ENCODE measurements at regions not wholly inside any gene's neighbourhood (a gene's known extent, or its start where the extent isn't known, plus 50 kb on each side); places are given as distances from the start of the nearest gene placed in this dataset.

DNA sequence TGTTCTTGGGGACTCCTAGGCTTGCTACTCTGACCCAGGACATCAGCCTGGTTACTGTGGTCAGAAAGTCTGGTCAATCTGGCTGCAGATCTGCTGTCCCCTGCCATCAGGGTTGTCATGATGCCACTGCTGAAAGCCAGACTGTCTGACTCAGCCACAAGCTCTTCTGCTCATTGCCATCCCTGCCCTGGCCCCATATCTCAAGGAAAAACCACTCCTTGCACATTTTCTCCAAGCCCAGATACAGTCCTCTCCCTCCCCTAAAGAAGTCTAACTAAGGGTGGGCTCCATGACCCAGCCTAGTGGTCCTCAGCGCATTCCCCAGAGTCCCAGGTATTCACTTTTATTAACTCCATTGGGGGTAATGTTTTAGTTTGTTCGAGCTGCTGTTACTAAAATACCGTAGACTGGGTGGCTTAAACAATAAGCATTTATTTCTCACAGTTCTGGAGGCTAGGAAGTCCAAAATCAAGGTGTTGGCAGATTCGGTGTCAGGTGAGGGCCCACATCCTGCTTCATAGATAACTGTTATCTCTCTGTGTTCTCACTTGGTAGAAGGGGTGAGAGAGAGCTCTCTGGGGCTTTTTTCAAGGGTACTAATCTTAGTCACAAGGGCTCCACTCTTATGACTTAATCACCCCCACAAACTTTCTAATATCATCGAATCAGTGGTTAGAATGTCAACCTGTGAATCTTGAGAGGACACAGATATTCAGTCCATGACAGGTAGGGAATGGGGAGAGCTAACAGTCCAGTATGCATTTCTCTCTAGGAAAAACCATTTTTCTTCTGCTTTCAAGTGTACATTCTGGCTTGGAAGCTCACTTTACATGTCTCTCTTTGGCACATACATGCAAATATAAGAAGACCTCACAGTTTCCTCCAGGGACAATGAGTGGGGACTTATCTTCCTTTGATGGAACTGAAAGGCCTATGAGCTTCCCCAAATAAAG lies 94.8 kb upstream of the CXCR4 start:
- no peak for DNase-seq (ENCODE audit: low spot score)

DNA sequence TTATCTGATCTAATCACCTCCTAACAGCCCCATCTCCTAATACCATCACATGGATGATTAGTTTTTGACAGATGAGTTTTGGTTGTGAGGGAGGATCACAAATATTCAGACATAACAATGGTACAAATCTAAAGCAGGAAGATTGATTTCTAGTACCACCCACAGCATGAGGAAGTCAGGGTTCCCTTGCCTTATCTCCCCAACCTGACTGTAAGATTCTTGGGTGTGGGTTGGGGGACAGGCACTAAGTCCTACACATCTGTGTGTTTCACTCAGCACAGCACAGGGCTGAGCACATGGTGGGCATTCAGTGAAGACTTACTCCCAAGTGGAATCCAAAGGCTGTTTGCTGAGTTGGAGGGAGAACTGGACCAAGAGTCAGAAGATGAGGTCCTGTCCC lies 93.8 kb upstream of the CXCR4 start:
- no peak for DNase-seq (ENCODE audit: low spot score)

DNA sequence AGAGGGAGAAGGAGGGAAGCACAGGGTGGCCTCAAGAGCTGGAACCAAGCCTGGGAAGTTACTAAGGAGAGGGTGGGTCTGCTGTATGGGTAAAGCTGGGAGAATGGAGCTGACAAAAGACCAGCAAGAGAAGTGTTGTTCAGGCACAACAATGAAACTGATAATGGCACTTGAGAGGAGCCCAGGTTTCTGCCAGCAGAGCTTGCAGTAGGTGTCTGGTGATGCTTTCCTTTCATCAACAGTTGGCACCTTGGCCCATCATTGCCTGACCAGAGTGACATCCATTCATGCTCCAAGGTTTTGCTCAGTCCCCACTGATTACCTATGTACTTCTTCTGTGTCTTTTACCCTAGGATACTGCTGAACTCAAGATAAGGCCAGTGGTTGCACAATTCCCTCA lies 92.9 kb upstream of the CXCR4 start:
- DNase-seq (ENCODE audit: low spot score): no peak

DNA sequence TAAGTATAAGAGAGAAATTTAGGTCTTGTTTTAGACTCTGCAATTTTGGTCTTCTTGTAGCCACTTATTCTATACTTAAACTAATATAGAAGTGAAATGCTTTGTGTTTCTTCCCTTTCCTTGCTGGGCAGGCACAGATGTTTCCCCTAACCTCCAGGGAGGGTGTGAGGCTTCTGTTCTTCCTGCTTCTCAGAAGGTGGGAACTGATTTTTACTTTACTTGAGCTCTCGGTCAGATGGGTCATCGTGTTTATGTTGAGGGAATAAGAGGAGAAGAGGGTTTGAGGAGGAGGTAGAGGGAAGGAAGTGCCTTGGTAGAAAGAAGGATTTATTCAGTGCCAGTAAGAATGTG lies 92.5 kb upstream of the CXCR4 start:
- DNase-seq (ENCODE audit: low spot score): no peak

DNA sequence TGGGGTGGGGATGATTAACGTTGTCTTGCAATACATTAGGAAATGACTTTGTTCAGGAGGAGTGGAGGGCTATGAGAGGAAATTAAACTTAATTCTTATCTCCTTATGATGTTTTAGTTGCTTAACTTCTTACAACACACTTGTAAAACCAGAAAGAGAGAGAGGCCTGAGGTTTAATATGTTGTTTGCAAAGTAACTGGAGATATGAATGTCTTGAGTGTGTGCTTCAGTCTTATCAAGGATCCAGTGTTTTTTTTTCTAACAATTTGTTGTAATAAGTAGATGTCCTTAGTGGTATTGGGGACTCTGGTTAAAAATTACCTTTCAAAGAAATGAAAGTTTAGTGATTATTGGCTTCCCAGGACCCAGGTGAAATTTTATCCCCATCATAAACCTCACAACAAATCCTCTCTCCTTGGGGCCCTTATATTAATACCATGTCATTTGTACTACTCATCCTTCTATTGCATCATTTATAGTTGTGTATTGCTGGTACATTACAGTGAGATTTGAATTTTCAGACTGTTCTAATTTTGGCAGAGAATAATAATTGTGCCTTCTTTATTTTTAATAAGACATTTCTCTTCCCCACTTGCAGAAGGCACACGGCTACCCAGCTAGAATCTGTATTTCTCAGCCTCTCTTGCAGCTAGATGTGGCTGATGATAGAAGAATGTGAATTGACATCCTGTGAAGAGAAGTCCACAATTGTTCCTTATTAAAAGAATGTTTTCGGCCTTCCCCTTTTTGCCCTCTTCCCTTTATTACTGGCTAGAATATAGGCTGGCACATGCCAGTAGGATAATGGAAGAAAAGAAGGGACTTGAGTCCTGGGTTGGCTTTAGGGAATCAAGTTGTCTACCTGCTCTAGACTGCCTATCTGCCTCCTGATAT lies 91.9 kb upstream of the CXCR4 start:
- no peak for DNase-seq (ENCODE audit: low spot score)

DNA sequence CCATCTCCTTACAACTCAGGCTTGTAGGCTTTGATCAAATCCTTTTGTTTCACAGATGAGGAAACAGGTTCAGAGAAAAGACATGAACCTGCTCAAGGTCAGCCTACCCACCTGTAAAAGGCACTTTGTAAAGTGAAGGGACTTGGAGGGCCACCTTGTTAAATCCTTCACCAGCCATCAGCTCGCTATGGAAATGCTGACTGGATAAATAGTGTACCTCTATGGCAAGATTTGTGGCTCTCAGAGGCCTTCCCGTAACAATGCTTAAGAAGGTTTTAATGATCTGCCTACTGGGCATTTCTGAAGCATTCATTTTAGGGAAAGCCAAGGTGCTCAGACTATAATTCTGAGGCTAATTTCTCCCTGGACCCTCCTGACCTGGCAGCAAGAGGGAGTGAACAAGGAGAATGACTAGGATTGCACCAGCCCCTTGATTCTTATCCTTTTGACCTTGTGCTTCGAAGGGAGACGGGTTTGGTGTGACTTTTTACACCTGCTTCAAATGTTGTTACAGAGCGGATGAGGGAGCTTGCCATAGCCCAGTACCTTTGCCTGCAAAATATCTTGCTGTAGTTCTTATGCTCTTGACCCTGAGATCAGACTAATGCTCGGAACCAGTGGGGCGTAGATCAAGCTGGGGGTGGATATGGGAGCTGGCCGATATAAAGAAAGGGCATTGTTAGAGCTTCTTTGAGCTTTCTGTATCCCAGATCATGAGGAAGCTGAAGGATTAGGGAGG lies 90.9 kb upstream of the CXCR4 start:
- DNase-seq (ENCODE audit: low spot score): no peak

DNA sequence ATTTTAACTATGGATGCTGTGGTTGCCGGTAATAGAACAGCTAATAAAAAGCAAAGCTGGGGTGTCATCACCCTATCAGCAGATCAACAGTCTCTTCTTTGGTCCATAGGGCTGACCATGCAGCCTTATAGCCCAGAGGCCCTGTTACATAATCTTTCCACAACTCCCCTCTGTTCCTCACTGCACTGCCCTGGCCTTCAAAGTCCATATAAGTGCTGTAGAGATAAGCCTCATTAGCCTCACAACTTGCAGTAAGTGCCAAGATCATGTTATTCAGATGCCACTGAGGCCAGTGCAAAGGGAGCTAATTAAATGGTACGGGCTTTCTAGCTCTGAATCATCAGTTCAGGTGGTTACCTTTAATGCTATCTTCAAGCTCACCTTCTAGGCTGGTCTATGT lies 89.7 kb upstream of the CXCR4 start:
- DNase-seq (ENCODE audit: low spot score): no peak

DNA sequence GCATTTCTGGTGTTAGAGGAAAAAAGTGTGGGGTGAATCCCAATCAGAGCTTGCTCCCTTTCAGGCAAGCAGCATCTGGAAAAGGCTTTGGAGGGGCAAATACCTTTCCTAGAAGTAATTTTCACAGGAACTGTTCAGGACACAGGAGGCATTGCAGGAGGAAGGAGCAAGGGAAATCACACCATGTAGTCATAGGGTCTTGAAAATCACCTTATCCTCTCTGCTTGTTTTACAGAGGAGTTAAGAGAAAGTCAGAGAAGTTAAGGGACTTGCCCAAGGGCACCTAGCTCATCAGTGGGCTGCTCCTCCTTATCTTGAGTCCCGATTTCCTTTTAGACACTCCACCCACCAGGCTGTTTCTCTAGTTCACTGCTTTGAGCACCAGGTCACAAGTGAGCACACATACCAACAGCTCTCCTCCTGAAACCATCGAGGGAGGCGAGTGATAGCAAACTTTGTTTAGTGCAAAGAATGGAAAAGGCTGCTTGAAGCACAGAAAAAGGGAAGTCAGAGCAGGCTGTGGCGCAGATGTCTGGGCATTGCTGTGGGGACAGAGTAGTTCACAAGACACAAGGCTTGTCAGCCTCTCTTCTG lies 89.2 kb upstream of the CXCR4 start:
- no peak for DNase-seq (ENCODE audit: low spot score)

DNA sequence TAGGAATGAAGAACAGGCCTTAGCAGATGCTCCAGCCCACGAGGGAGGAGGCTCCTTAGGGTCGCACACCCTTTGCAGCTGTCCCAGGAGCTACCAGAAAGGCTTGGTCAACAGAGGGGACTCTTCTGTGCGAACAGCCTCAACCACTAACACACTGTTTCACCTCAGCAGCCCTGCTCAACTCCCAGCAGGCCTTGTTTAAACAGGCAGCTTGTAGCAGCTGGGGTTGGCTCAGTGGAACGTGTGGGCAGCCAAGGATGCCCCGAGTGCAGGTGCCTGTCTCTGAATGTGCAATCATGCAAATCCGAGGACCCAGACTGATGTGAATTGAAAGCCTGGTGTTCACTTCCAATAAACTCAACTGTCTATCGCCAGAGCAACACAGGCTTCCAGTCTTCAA lies 88.7 kb upstream of the CXCR4 start:
- DNase-seq (ENCODE audit: low spot score): no peak

DNA sequence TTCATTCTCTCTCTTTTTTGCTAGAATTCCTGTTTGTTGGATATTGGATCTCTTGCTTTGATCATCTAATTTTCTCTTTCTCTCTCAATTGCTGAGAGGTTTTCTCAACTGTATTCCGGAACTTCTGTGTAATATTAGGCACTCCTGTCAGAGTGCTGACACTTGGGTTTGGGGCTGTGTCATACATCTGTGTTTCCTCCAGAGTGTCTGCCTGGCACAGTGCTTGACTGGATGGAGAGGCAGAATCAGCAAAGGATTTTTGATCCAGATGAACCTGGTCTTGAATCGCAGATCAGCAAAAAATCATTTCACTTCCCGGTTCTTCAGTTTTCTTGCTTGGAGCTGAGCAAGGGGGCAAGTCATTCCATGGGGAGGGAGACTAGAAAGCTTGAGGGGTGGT lies 87.7 kb upstream of the CXCR4 start:
- DNase-seq (ENCODE audit: low spot score): no peak

DNA sequence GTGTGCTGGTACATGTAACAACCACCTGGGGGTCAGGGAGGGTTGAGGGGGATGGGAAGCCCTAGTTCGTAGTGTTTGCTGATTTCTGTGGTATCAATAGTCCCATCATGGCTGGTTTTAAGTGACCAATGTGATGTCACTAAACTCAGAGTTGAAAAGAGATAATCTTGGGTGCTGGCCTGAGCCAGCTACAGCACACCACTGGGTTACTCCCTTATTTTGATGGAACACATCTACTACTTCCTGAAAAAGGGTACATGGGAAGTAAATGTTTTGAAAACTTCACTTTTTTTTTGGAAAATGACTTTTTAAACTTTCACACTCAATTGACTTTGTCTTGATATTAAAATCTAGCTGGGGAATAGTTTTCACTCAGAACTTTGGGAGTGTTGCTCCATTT lies 87.0 kb upstream of the CXCR4 start:
- DNase-seq (ENCODE audit: low spot score): no peak

DNA sequence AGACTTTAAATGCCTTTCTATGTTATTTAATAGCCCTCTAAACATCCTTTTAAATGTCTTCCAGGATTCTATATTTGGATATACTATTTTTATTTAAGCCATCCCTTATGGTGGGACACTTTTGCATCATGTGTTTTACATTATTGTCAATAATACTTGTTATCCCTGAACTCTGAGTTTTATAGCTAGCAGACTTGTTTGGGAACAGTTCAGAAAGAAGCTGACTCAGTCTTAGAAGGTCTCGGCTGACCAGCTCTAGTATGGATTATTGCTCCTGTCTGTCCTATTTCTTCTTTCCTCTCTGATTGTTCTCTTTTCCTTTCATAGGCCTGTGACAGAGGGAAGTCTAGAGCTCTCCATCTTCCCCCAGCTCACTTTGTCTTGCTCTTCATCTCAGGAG lies 77.3 kb upstream of the CXCR4 start:
- no peak for DNase-seq (ENCODE audit: low spot score)

DNA sequence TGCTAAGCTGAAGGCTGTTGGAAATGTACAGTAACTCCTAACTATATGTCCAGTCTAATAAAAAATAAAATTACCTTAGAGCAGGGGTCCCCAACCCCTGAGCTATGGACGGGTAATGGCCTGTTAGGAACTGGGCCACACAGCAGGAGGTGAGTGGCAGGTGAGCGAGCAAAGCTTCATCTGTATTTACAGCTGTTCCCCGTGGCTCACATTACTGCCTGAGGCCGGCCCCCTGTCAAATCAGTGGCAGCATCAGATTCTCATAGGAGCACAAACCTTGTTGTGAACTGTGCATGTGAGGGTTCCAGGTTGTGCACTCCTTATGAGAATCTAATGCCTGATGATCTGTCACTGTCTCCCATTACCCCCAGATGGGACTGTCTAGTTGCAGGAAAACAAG lies 73.1 kb upstream of the CXCR4 start:
- DNase-seq (ENCODE audit: low spot score): no peak

DNA sequence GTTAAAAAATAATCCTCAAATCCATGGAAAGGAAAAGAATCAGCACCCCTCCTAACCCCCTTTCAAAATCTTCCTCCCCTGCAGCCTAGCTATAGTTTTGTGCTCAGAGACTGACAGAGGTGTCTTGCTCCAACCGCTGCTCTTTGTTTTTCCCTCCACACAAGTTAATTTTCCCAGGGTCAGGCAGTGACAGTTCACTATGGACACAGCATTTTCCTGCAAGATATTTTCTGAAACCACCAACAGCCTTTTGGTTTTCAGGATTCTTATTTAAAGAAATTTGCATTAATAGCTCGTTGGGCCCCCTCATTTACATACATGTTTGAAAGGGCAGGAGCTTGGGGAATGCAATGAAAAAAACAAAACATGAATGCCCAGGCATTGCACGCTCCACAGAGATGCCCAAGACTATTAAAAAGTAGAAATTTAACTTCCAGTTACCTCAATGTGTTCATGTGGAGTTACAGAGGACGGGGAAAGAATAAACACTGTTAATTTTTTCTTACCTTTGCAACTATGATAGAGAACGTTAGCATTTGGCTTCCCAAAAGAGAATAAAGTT lies 71.4 kb upstream of the CXCR4 start:
- DNase-seq (ENCODE audit: low spot score): no peak

DNA sequence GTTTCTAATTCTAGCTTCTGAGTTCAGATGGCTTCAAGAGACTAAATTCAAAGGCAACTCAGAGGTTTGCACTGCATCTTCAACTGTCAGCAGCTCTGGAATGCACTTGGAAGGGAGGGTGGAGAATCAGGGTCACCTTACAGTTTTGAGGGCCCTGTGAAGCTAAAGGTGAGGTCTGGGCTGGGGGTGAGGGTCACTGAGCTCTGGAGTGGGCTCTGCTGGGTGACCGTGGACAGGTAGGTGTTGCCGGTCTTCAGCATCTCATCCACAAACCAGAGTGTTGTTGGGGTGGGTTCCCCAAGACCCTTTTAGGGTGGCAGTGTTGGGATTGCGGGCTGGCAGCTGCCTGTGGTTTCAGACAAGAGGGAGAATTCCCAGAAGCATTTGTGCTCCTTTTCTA lies 70.1 kb upstream of the CXCR4 start:
- DNase-seq (ENCODE audit: low spot score): no peak

DNA sequence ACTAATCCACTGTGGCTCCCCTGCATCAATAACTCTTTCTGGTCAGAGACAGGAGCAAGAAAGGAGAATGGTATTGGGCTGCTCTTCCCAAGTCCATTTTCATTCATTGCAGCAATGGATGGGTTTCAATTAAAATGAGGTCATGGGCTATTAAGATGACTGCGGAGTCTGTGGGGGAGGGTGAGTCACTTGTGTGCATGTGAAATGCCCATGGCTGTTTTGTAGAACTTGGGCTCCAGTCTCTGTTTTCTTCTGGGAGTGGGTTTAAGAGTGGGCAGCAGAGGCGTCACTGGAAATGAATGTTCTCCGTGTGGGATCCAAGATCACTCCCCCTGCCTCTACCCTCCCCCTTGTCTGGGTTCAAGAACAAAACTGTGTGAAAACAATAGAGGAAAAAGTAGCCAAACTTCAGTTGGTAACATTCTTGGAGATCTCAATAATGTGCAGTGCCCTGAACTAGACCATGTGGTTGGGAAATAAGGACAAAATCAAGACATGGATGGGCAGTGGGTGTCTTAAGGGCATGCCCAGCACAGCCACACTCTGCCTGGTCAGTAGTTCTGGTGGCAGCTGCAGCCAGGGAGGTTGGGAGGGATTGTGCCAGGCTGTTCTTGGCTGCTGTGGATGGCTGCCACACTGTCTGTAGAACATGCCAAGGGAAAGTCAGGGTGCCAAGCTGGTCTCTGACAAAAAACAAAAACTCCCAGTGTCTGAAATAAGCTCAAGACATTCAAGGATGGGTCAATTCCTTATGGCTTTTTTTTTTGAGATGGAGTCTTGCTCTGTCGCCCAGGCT lies 68.2 kb upstream of the CXCR4 start:
- no peak for DNase-seq (ENCODE audit: low spot score)

DNA sequence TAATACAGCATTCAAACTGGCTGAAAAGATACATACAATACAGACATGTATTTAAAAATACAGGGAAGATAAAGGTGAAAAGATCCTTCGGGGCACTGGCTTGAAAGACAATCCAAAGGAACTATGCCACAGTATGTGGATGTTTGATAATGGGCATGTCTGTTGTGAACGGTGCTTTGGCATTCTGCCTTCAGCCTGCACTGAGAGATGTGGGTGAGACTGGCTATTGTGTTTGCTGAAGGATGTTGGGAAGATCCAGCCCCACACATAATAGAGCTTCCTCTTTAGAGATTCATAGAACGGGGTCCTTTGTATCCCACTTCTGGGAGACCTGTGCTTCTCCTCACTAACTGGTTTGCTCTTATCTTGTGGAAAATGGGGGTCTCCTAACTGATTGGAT lies 65.1 kb upstream of the CXCR4 start:
- no peak for DNase-seq (ENCODE audit: low spot score)

DNA sequence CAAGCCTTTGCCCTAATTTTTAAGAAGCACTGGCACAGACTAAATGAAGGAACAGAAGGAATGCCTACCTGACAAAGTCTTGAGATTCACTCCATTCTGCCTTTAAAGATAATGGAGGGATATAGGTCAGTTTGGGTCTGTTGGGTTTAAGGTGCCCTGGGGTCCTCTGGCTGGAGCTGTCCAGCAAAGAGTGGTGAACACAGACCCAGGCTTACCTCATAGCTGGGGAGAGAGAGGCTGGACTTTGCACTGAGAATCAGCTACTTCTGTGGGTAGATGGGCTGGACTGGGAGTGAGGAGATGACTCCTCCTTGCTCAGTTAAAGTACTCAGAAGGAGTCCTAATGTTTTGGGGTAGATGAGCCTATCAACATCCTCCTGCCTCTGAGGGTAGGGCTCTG lies 64.4 kb upstream of the CXCR4 start:
- DNase-seq (ENCODE audit: low spot score): no peak

DNA sequence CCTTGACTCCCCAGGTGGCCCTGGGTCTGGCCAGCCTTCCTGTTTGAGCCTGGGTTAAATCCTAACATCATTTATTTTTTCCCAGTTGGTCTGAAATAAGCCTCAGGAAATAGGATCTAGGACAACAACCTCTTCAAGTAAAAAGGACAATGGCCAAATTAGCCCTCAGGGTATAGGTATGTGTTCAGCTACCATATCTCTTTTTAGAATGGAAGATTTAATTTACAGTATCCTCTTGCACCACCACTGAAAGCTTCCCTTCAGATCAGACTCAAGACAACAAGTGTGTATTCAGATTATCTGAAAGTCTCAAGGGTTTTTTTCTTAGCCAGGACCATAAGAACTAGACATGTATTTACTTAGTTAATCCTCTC lies 61.6 kb upstream of the CXCR4 start:
- no peak for DNase-seq (ENCODE audit: low spot score)

DNA sequence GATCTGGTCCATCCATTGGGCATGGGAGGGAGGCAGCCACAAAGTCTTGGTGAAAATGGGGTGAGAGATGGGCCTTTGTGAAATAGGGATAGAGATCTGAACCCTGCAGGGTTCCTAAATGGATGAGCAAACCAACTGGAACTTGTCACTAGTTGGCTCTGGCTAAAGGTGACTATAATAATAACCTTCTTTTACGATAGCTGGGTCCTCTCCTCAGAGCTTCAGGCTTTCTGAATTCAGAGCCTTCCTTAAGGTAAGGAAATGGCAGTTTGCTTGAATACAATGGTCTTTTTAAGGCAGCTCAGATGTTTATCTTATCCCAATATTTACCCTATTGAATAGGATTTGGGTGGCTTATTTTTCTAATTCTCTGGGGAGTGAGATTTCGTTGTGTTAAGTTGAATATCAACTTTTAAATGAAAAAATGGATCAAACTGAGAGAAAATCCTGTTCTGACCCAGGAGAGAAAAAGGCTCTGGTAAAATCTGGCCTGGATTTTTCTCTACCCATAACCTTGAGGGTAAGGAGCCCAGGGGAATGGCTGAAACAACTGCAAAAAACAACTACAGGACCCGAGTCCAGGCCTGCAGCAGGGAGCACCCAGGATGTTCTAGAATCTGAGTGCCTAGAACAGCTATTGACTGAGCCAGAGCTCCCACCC lies 61.1 kb upstream of the CXCR4 start:
- DNase-seq (ENCODE audit: low spot score): no peak

DNA sequence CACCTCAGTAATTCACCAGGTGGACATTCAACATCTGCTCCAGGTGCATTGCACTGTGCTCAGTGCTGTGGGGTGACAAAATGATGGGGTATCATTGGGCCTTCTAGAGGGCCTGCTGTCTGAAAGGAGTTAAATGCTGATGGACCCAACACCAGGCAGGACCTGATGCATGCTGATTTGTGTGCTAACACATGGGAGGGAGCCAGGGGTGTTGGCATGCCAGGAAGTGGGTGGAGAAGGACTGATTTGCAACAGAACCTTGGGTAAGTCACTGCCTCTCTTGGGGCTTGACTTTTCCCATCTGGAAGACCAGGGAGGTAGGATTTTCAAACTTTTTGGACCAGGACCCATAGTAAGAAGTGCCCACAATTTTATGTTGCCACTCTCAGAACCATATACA lies 57.9 kb upstream of the CXCR4 start:
- no peak for DNase-seq (ENCODE audit: low spot score)

Data from hematopoietic multipotent progenitor cell treated with erythropoietin and hydrocortisone succinate and interleukin-3 and kit ligand, for 15 days (in vitro differentiated cells).